Heart left ventricle (tissue), 16 donors: ENCODE measurements at regions not wholly inside any gene's neighbourhood (a gene's known extent, or its start where the extent isn't known, plus 50 kb on each side); places are given as distances from the start of the nearest gene placed in this dataset.

ENCODE experiments used
- ATAC-seq, 4 donors: fragments of 200-7000 bp; cut with Tn5 transposase; one replicate each; pipeline ENCODE4 v1.9.1; 2020 to 2022; ENCODE audit warnings: moderate library complexity in 4 of 4, mild to moderate bottlenecking in 3 of 4, moderate number of reproducible peaks in 1 of 4
- DNase-seq, 5 donors: peaks; one replicate each; pipeline ENCODE4 v3.0.0-alpha.2; 2020
- H3K27ac ChIP-seq, 12 donors: fragments of 200-600 bp; sonication (generic) in 4 of 12; one replicate each; pipeline versions ENCODE4 v1.5.0 to v1.8.0; 2016 to 2022; ENCODE audit warnings: mild to moderate bottlenecking in 2 of 12
- H3K27me3 ChIP-seq, 9 donors: fragments of 200-600 bp; sonication (generic) in 2 of 9; one replicate each; pipeline versions ENCODE4 v1.5.1 to v1.8.0; 2016 to 2022; ENCODE audit warnings: mild to moderate bottlenecking in 3 of 9
- H3K36me3 ChIP-seq, 9 donors: fragments of 200-600 bp; sonication (generic) in 2 of 9; one replicate each; pipeline versions ENCODE4 v1.5.0 to v1.8.0; 2018 to 2022; ENCODE audit warnings: mild to moderate bottlenecking in 2 of 9
- H3K4me1 ChIP-seq, 12 donors: fragments of 200-600 bp; sonication (generic) in 4 of 12; one replicate each; pipeline versions ENCODE4 v1.5.0 to v1.8.0; 2016 to 2022; ENCODE audit warnings: mild to moderate bottlenecking in 3 of 12
- H3K4me3 ChIP-seq, 12 donors: fragments of 200-600 bp; sonication (generic) in 4 of 12; one replicate each; pipeline versions ENCODE4 v1.5.0 to v1.8.0; 2017 to 2022; ENCODE audit warnings: mild to moderate bottlenecking in 9 of 12, moderate library complexity in 4 of 12
- H3K9me3 ChIP-seq, 12 donors: fragments of 200-600 bp; sonication (generic) in 4 of 12; one replicate each; pipeline versions ENCODE4 v1.5.0 to v1.8.0; 2016 to 2022; ENCODE audit warnings: mild to moderate bottlenecking in 1 of 12
- CTCF ChIP-seq, 12 donors: fragments of 200-600 bp; sonication (generic) in 4 of 12; IDR thresholded peaks; one replicate each; pipeline versions ENCODE4 v1.5.0 to v1.8.0; 2018 to 2022; ENCODE audit warnings: antibody characterized with exemption in 12 of 12, mild to moderate bottlenecking in 5 of 12
- POLR2A ChIP-seq, 2 donors: fragments of 450-650 bp; IDR thresholded peaks; one replicate each; pipeline ENCODE4 v1.6.1; 2017; ENCODE audit warnings: antibody characterized with exemption in 2 of 2, mild to moderate bottlenecking in 2 of 2, moderate library complexity in 2 of 2
- WGBS, 4 donors: extraction: QIAGEN DNeasy Blood & Tissue Kit in 2 of 4; methylation state at CpG; one replicate each; pipeline versions ENCODE4 v1.1.5 to v1.1.7; 2013 to 2018; 5-methylcytosine and 5-hydroxymethylcytosine counted together
- intact Hi-C, 10 donors: fragments of 100-400 bp; cut with DNase I; formaldehyde crosslinking; loops; one replicate each; pipeline versions ENCODE4 v1.11.1 to v1.14.2; 2022
- donor health status: ischemic (EF 13 %, LVEDD 7.1; RV severe dilation, severe dysfunction).
- donor health status: healthy with polysubstance abuse.
- donor health status: DM: no; HTN: yes; CAD: no.
- donor health status: DM: no; HTN: no; CAD: no.
- donor health status: ischemic (EF 25% LVEDD 6.9; RV normal size, moderate dysfunction).
- donor health status: ischemic (EF 25% LVEDD 5.7; RV mildly dilated, moderate dysfunction).
- donor health status: healthy.
- donor health status: DM: yes; HTN: yes; CAD: no.
- donor health status: ischemic (EF 35%, LVEDD 5.7; RV mildly dilated, moderate dysfunction).
- donor health status: nonischemic (EF 11% LVEDD 7.7; RV severe dilation, severe dysfunction).
- donor health status: DM: yes; HTN: yes; CAD: no.
- donor health status: PGD.
- donor health status: ischemic (EF 29% LVEDD 5.4; RV normal size, mild dysfunction).
- donor health status: nonischemic (EF 23%, LVEDD 6.1; RV moderate dilation, normal function).

- H3K4me1 ChIP-seq: peaks cover 0 to 16% (median 0%) of the 10 kb centered on the region in 12 donors
- ATAC-seq (peak in 1 of 4 donors; percentile 46), DNase-seq (no peak)
- intact Hi-C loops: no loop called here
- WGBS, 4 donors: 54 to 64% (median 56%) methylated on average over 6 of the region's 6 CpGs
- no peak overlapping the region for H3K4me3 ChIP-seq
- H3K27me3 ChIP-seq: no peaks in the 10 kb centered on the region
- H3K27ac ChIP-seq: no peak overlapping the region
- no peaks in the 10 kb centered on the region for H3K36me3 ChIP-seq
- TF ChIP-seq POLR2A (IDR thresholded peaks at IDR 0.05) (no peak), CTCF (IDR thresholded peaks at IDR 0.05) (no peak)
- H3K9me3 ChIP-seq: peaks cover 0 to 1% (median 0%) of the 10 kb centered on the region in 12 donors
Measured at GRCh38 chr11:103842191-103842590, 194.2 kb upstream of the DDI1 start.

- Histone ChIP-seq H3K36me3 (no peaks in the 10 kb centered on the region), H3K27me3 (no peaks in the 10 kb centered on the region), H3K9me3 (no peaks in the 10 kb centered on the region), H3K27ac (no peak overlapping the region), H3K4me1 (peaks cover 0 to 16% (median 0%) of the 10 kb centered on the region in 12 donors), H3K4me3 (no peak overlapping the region)
- no peak for TF ChIP-seq CTCF (IDR thresholded peaks at IDR 0.05)
- TF ChIP-seq POLR2A (IDR thresholded peaks at IDR 0.05): no peak
- ATAC-seq: peak in 3 of 4 donors; percentile 20 to 80 (median 32)
- 84 to 90% (median 85%) methylated on average over 2 of the region's 2 CpGs for WGBS, 4 donors
- DNase-seq: no peak
- intact Hi-C loops: no loop called here
Measured at GRCh38 chr11:103842795-103843194, 193.6 kb upstream of the DDI1 start.

- 85 to 94% (median 87%) methylated on average over 7 of the region's 7 CpGs for WGBS, 4 donors
- Histone ChIP-seq H3K9me3 (no peaks in the 10 kb centered on the region), H3K4me1 (peaks cover 0 to 17% (median 0%) of the 10 kb centered on the region in 12 donors), H3K36me3 (no peaks in the 10 kb centered on the region), H3K27me3 (no peaks in the 10 kb centered on the region), H3K4me3 (no peak overlapping the region), H3K27ac (no peak overlapping the region)
- ATAC-seq (no peak), DNase-seq (no peak)
- intact Hi-C loops: no loop called here
- no peak for TF ChIP-seq POLR2A (IDR thresholded peaks at IDR 0.05)
- no peak for TF ChIP-seq CTCF (IDR thresholded peaks at IDR 0.05)
Measured at GRCh38 chr11:103844327-103845215, 191.9 kb upstream of the DDI1 start.

GRCh38 chr11:103845331-103845730 is 191.1 kb upstream of the DDI1 start:
- Histone ChIP-seq H3K27me3 (no peaks in the 10 kb centered on the region), H3K9me3 (no peaks in the 10 kb centered on the region), H3K36me3 (no peaks in the 10 kb centered on the region), H3K4me3 (no peak overlapping the region), H3K27ac (no peak overlapping the region), H3K4me1 (peaks cover 0 to 24% (median 0%) of the 10 kb centered on the region in 12 donors)
- DNase-seq: no peak
- TF ChIP-seq POLR2A (IDR thresholded peaks at IDR 0.05): no peak
- TF ChIP-seq CTCF (IDR thresholded peaks at IDR 0.05): no peak
- WGBS, 4 donors: 14 to 23% (median 16%) methylated on average over 1 of the region's 1 CpG
- ATAC-seq: no peak
- intact Hi-C loops: no loop called here
